HUDEP-2 (cell line): ENCODE measurements at regions not wholly inside any gene's neighbourhood (a gene's known extent, or its start where the extent isn't known, plus 50 kb on each side); places are given as distances from the start of the nearest gene placed in this dataset.

Experiments used
- DNase-seq, 76 experiments: peaks; one replicate each; lab custom pipeline; 2025; ENCODE audit not compliant: unreplicated experiment in 76 of 76; lab: John Stamatoyannopoulos, UW

DNA sequence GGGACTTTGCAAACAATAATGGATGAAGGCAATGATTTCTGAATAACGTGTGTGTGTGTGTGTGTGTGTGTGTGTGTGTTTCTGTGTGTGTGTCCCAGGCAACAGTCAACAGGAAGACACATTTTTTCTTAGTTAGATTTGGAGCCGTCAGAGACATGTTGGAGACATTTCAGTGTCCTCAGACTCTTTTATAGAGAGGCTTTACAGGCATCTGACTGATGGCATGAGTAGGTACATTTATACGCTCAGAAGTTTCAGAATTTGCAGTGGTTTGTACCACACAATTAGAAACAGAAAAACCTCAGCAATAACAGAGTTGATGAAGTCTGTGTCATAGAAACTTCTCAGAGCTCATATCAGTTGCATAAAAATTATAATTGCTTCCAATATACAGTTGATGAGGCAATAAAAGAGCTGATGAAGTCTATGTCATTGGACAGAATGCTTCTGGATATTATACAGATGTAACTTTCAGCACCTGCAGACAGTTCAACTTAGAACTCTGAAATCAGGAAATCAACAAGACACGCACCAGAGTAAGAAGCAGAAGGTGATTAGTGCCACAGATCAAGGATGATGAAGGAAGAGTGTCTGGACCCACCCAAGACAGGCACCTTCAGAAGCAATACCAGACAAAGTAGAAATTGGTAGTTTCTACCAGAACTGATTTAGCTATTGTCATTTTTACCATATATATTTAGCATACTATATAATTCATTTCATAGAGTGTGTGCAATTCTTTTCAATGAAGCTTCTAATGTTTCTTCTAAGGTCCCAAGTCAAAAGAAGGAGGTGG is 104.5 kb upstream of the LYZL1 start:
- DNase-seq = no peak

DNA sequence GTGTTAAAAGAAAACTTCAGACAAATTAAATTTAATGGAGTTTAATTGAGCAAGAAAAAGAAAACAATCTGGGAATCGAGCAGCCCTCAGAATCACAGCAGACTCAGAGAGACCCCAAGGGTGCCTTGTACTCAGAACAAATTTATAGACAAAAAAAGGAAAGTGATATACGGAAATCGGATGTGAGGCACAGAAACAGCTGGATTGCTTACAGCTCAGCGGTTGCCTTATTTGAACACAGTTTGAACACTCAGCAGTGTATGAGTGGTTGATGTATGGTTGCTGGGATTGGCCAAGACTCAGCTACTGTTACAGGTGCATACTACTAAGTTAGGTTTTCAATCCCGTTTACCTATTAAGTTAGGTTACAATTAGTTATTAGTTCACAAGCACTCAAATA is 103.8 kb upstream of the LYZL1 start:
- no peak for DNase-seq

DNA sequence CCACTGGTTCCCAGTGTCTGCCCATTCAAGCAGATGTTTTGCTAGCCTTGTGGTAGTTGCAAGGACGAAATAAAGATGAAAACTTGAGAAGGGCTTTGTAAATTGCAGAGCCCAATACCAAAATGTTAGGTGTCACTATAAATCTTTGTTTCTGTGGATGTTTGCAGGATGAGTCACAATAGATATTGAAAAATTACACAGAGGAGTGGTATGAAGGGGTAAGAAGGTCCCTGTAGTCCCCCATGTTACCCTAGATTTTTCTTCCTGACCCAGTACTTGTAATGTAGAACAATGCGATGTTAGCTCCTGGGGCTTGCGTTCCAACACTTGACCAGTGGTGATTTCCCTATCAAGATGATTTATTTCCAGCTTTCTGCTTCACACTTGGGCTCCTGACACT is 102.6 kb upstream of the LYZL1 start:
- DNase-seq = no peak

DNA sequence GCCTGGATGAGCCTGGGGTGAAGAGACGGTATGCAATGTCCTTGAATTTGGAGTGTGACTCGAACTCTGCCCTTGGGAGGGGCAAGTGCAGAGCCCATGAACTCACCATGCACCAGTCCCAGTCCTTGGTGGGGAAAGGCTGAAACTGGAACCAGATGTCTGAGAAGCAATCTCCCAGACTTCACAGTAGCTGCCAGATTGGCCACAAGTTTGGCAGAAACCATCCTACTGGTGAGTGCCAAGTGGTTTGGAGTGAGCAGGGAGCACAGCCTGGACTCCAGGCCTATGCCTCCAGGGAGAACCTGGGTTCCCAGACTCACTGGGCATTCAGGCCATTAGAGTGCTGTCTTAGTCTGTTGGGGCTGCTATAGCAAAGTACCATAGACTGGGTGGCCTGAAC is 99.6 kb upstream of the LYZL1 start:
- no peak for DNase-seq

DNA sequence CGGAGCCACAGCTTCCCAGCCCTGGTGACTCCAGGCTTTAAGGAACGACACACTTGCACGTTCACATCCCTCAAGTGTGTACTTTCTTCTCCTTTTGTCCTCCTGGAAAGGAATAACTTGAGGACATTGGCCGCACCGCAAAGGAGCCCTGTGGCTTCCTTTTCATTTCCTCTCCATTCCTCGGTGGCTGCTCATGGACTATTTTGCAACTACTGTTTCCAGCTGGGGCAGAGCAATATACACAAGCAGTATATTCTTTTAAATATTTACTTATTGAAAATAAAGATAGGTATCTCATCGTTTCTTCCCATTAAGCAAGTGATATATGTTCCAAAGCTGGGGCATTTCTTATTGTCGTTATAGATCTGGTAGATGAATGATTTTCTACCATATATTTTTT is 97.2 kb upstream of the LYZL1 start:
- no peak for DNase-seq

DNA sequence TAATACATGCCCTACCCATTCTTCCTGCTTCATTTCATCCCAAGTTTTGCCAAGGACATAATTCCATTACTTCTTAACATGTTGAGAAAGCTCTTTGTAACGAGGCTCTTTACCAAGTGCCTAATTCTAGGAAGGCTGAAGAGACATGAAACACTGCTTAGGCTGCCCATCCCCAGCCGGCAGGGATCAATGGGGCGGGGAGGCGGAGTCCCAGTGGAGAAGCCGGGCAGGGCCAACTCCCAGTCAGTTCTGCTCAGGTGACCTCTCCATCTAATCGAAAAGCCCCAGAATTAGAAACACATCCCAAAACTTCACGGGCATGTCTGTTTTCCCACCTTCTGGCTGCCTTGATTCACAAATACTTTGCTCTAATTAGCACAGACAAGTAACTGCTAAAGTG is 89.5 kb upstream of the LYZL1 start:
- no peak for DNase-seq

DNA sequence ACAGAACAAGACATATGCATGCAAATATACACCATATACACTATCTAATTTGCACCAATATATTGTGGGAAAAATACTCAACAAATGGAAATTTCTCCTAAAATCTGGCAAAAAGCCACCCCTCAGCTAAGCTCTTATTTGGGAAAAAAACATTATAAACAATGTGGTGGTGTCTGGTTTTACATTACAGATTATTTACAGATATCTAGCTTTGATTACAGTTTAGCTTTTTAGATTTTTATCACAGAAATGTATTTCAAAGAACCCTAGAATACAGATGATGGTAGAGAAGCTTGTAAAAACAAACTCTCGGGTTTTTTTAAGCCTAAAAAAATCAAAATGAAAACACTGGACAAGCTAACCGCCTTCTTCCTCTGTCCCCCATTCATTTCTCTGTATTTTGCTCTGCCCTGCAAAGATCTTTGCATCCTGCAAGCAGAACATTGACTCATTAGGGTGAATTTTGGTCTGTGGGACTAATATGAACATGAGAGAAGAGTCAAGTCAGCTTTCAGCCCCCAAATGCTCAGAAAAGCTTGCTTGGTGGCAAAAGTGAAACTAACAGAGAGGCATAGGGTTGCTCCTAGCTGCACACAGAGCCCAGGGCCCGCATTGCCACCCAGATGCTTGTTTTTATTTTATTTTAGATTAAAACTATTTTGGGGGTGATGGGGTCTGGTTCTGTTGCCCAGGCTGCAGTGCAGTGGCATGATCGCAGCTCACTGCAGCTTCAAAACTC is 88.8 kb upstream of the LYZL1 start:
- no peak for DNase-seq

DNA sequence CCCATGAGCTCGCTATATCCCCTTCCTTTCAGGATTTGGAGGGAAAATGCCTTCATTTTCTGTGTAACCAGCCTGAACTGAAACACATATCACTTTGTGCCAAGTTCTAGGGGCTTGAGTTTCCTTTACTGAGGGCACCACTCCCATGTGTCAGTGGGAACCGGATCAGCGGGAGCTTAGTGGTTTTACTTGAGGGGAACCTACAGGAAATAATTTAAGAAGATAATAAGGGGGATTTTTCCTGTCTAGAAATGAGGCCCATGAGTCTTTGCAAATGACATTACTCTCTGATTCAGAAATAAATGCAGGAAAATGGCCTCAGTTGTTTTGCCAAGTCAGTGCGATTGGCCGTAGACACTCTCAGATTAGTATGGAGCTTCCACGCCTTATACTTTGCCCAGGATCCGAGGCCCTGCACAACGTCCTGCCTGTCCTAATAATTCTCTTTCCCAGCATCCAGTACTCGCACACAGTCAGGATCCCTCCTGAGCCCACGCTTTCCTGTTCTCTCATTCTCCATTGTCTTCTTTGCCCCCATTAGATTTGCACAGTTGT is 86.4 kb upstream of the LYZL1 start:
- DNase-seq = no peak

DNA sequence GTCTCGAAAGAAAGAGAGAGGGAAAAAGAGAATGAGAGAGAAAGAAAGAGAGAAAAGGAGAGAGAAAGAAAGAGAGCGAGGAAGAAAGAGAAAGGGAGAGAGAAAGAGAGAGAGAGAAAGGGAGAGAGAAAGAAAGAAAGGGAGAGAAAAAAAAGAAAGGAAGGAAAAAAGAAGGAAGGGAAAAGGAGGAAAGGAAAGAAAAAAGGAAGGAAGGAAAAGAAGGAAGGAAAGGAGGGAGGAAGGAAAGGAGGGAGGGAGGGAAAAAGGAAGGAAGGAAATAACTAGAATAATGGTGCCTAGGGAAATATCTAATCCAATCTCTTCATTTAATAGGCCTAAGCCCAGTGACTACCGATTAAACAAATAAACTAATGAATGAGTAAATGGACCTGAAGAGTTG is 85.4 kb upstream of the LYZL1 start:
- no peak for DNase-seq

DNA sequence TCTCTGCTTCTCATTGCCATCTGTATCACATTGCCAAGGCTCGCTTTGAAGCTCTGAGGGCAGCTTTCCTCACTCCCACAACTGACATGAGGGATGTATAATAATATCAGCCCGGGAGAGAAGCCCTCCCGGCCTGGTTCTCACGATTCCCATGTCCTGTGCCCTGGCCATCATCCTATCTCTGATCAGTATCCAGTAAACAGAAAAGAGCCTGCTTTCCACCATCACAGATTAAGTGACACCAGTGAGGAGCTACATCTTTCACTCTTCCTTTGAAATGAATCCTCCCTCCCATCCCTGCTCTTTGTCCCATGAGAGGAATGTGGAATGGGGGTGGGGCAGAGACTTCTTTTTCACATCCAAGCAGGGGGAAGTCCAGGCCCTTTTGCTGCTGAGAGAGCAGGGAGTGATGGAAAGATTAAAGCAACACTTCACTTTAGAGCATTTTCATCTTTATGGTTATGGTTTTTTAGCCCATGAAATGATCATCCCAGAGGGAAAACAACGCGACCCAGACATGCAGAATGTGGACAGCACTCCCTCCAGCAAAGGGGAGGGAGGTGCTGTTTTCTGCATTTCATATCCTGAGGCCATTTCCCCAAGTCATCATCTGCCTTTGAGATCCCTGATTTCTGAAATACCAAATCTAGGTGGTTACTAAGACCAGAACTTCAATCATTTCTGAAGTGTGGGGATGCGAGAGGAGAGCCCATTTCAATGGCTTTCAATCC is 84.6 kb upstream of the LYZL1 start:
- DNase-seq = no peak

DNA sequence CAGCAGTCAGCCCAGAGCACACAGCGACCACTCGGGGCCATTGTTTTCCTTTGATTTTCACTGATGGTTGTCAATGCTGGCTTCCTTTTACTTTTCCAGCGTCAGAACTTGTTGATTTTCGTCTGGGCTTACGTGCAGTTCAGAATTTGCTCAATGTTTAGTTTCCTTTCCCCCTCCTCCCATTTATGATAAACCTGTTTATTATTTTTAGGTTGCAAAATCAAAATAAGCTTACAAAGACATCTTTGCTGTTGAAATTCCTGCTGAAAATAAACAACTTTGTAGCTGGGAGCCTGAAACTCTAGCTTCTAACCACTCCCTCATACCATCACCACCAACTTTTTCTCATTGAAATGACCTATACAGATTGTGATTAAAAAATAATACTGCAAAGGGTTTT is 83.1 kb upstream of the LYZL1 start:
- no peak for DNase-seq

DNA sequence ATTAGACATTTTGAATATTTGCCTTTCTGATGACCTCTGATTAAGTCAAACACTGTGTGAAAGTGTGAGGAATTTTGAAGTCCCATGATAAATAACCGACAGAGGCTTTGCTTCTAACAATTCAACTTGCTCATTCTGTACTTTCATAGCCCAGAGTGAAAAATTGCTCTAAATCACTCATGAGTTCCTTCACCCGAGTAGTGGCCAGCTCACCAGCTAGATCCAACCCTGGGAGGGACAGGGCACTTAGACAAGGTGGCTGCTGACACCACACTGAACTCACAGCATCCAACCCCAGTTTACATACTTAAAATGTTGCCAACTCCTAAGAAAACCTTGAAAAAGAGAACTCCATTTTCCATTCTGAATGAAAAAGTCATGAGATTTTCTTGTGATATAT is 80.0 kb upstream of the LYZL1 start:
- no peak for DNase-seq

DNA sequence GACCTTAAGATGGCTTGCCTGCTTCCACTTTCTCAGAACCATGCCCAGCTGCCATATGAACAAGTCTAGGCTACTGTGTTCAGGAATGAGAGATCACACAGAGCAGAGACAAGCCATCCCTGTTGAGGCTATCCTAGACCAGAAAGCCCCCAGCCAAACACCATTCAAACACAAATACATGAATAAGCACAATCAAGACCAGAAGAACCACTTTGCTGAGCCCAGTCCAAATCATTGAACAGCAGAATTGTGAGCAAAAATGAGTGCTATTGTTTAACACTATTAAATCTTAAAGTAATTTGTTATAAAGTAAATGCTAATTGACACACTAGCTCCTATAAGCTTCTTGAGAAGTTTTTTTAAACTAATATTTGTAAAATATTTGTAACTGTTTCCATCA is 79.0 kb upstream of the LYZL1 start:
- no peak for DNase-seq

DNA sequence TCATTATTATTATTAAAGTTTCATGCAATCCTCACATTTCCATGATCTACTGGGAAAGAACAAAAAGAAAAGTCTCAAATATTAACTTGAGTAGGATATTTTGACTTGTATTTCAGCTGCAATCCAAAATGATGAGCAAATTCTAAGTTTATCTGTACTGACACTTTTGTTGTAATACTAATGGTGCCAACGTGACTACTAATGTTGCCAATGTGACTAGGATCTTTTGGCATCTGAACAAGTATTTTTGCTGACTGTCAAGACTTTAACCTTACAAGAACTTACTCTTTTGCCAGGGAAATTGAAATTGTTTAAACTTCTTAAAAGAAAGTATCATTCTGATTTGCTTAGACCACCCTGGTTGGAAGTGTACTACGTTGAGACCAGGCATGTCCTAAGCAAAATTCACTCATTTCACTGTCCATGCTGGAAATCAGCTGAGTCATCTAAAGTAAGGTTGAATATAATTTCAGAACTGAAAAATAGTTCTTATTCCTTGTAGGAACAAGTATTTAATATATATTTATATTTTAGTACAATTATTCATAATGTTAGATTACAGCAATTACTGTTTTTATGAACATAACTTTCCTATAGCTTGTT is 78.5 kb upstream of the LYZL1 start:
- DNase-seq = no peak

DNA sequence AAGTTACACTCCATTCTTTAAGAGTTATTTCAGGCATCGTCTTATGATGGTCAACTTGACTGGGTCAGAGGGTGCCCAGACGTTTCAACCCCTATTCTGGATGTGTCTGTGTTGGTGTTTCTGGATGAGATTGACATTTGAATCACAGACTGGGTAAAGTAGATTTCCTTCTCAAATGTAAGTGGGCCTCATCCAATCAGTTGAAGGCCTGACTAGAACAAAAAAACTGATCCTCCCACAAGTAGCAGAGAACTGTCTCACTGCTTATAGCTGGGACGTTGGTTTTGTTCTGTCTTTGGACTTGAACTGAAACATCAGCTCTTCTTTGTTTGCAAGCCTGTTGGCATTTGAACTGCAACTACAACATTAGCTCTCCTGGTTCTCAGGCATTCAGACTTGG is 76.3 kb upstream of the LYZL1 start:
- no peak for DNase-seq

DNA sequence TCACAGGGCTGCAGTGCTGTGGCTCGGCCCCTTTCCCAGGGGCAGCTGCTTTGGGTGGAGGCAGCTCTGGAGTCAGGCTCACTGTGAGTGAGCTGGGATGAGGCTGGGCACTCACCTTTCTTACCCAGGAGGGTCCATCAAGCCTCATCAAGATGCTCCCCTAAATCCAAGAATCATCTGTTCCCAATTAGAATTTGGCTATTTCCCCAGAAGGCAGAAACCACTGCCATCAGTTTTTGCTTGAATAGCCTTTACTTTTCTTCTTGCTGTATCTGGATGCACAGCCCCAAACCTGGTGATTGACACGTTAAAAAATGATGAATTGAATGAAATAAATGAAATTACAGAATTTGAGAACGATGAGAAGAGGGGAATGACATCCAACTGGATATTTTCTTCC is 74.3 kb upstream of the LYZL1 start:
- DNase-seq = no peak

DNA sequence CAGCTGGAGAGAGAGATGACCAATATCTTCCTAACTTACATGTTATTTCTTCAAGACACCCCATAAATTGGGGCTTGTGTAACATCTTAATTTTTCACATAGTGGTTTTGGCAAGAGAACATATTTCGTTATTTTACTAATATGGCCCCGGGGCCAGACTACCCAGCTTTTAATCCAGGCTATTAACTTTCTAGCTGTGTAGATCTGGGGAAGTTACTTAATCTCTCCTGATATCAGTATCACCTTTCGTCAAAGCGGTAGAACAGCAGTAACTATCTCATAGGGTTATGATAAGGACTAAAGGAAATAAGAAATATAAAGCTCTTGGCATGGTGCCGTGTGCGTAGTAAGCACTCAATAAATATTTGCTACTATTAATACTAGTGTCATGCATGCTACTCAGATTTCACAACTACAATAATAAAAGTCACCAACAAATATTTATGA is 71.6 kb upstream of the LYZL1 start:
- no peak for DNase-seq

DNA sequence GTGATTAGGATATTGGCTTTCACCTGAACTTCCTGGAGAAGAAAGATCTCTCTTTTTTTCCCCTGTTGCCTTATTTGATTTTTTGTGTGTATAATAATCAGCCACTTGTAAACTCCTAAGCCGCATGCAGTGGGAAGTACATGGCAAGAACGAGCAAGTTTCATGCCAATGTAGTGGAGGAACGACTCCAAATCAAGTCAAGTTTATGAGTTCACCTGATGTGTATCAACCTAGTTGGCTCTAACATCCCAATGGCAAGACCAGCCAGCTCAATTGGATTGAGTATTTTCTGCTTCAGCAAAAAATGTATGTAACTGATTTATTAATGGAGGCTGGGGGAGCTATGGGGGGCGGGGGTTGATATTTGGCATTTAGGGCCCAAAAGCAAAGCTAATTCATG is 65.5 kb upstream of the LYZL1 start:
- no peak for DNase-seq

DNA sequence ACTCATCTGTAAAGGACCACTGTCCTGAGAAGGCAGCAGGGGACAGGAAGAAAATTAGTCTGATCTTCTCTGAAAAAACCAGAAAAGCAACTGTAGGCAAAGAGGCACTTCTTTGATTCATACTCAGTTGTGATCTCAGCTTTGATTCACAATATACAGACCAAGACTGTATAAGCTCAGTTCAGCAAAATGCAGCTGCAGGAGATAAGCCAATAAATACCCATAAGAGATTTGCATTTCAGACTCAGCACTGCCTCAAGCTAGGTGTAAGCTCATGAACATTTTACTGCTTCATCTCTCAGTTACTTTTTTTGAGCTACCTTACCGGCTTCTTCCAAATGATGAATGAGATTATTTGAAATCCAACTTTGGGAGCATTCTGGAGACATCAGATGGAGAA is 64.2 kb upstream of the LYZL1 start:
- DNase-seq = no peak

DNA sequence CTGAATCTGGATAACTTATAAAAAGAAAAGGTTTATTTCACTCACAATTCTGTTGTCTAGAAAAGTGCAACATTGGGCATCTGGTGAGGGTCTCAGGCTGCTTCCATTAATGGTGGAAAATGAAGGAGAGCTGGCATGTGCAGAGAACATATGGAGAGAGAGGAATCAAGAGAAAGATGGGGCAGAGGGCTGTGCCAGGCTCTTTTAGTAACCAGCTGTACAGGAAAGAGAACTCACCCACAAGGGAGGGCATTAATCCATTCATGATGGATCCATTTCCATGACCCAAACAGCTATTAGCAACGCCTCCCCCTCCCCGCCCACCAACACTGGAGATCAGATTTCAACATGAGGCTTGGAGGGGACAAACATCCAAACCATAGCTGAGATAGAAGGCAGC is 61.7 kb upstream of the LYZL1 start:
- no peak for DNase-seq

DNA sequence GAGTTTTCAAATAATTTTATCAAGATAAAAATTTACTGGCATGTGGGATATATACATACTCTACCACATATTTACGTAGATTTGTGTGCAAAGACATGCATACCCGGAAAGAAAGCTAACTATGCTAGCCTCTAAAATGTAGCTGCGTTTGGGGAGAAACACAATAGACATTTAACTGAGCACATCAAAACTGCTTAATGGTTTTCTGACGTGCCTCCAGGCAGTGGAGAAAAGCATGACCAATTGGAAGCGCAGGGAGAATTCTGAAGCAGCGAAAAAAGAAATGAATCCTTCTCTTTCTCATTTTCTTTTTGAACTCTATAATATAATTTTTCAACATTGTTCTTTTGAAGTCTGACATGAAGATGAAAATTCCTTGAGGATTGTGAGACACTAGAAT is 60.3 kb upstream of the LYZL1 start:
- DNase-seq = no peak
